Neuron (in vitro differentiated cells): ENCODE measurements at regions not wholly inside any gene's neighbourhood (a gene's known extent, or its start where the extent isn't known, plus 50 kb on each side); places are given as distances from the start of the nearest gene placed in this dataset.
"Not testable (repeated sequence)": the region's sequence is repeated elsewhere in the genome, so short reads cannot be mapped to it uniquely, and the experiment has no call there.

ENCODE experiments used
- H2AFZ ChIP-seq: one replicate; pipeline ENCODE4 v1.6.1; 2013; ENCODE audit warnings: low read depth, mild to moderate bottlenecking, inconsistent platforms, low read length, moderate library complexity
- H3K27me3 ChIP-seq: one replicate; pipeline ENCODE4 v1.6.1; 2013; ENCODE audit warnings: low read length; ENCODE audit not compliant: insufficient read depth
- H3K36me3 ChIP-seq: one replicate; pipeline ENCODE4 v1.6.1; 2013; ENCODE audit warnings: low read length; ENCODE audit not compliant: insufficient read depth
- H3K4me1 ChIP-seq: one replicate; pipeline ENCODE4 v1.6.1; 2013; ENCODE audit warnings: low read length; ENCODE audit not compliant: insufficient read depth
- H3K4me3 ChIP-seq: 2 replicates; pipeline ENCODE4 v1.5.1; 2013; ENCODE audit warnings: mild to moderate bottlenecking, low read length, moderate library complexity
- H3K9me3 ChIP-seq: one replicate; pipeline ENCODE4 v1.6.1; 2013; ENCODE audit warnings: low read length

GRCh38 chr5:112064271-112064701 is 307.3 kb upstream of the NREP start:
- no peaks in the 10 kb centered on the region for H3K9me3 ChIP-seq
- H3K36me3 ChIP-seq = no peaks in the 10 kb centered on the region
- H2AFZ ChIP-seq = no peak overlapping the region
- H3K4me1 ChIP-seq = no peaks in the 10 kb centered on the region
- H3K4me3 ChIP-seq = no peak overlapping the region
- H3K27me3 ChIP-seq = no peaks in the 10 kb centered on the region

- Histone ChIP-seq H3K4me3 (no peak overlapping the region), H3K27me3 (no peaks in the 10 kb centered on the region), H2AFZ (no peak overlapping the region), H3K9me3 (no peaks in the 10 kb centered on the region), H3K36me3 (no peaks in the 10 kb centered on the region), H3K4me1 (no peaks in the 10 kb centered on the region)
Observed at GRCh38 chr5:112063856-112064255, 306.9 kb upstream of the NREP start.

- H2AFZ ChIP-seq = no peak overlapping the region
- no peaks in the 10 kb centered on the region for H3K9me3 ChIP-seq
- no peaks in the 10 kb centered on the region for H3K27me3 ChIP-seq
- H3K36me3 ChIP-seq = no peaks in the 10 kb centered on the region
- no peak overlapping the region for H3K4me3 ChIP-seq
- H3K4me1 ChIP-seq = no peaks in the 10 kb centered on the region
Observed at GRCh38 chr5:112063191-112063590, 306.2 kb upstream of the NREP start.

GRCh38 chr5:112062181-112062580 is 305.2 kb upstream of the NREP start:
- no peaks in the 10 kb centered on the region for H3K36me3 ChIP-seq
- no peak overlapping the region for H2AFZ ChIP-seq
- no peaks in the 10 kb centered on the region for H3K27me3 ChIP-seq
- H3K9me3 ChIP-seq = no peaks in the 10 kb centered on the region
- H3K4me1 ChIP-seq = no peaks in the 10 kb centered on the region
- H3K4me3 ChIP-seq = no peak overlapping the region

- Histone ChIP-seq H2AFZ (no peak overlapping the region), H3K27me3 (no peaks in the 10 kb centered on the region), H3K9me3 (no peaks in the 10 kb centered on the region), H3K36me3 (no peaks in the 10 kb centered on the region), H3K4me3 (no peak overlapping the region), H3K4me1 (no peaks in the 10 kb centered on the region)
Observed at GRCh38 chr5:112061666-112062065, 304.7 kb upstream of the NREP start.

GRCh38 chr5:112059579-112060135 is 302.7 kb upstream of the NREP start:
- H3K4me1 ChIP-seq = no peaks in the 10 kb centered on the region
- no peaks in the 10 kb centered on the region for H3K27me3 ChIP-seq
- peaks cover 2% of the 10 kb centered on the region for H3K9me3 ChIP-seq
- H3K4me3 ChIP-seq = no peak overlapping the region
- H3K36me3 ChIP-seq = no peaks in the 10 kb centered on the region
- H2AFZ ChIP-seq = no peak overlapping the region

- Histone ChIP-seq H3K27me3 (no peaks in the 10 kb centered on the region), H3K4me1 (no peaks in the 10 kb centered on the region), H3K9me3 (no peaks in the 10 kb centered on the region)
Observed at GRCh38 chr5:112049738-112050137, 292.7 kb upstream of the NREP start.

GRCh38 chr5:112036206-112036605 is 279.2 kb upstream of the NREP start:
- Histone ChIP-seq H3K36me3 (no peaks in the 10 kb centered on the region), H3K4me1 (no peaks in the 10 kb centered on the region), H3K9me3 (no peaks in the 10 kb centered on the region), H3K4me3 (no peak overlapping the region), H2AFZ (no peak overlapping the region), H3K27me3 (no peaks in the 10 kb centered on the region)

More at GRCh38 chr5:112049738-112050137, 292.7 kb upstream of the NREP start:
- no peak overlapping the region for H3K4me3 ChIP-seq
- no peaks in the 10 kb centered on the region for H3K36me3 ChIP-seq
- H2AFZ ChIP-seq = no peak overlapping the region

- no peaks in the 10 kb centered on the region for H3K9me3 ChIP-seq
- H2AFZ ChIP-seq = no peak overlapping the region
- H3K4me3 ChIP-seq = no peak overlapping the region
- H3K36me3 ChIP-seq = no peaks in the 10 kb centered on the region
- H3K4me1 ChIP-seq = no peaks in the 10 kb centered on the region
- no peaks in the 10 kb centered on the region for H3K27me3 ChIP-seq
Observed at GRCh38 chr5:112034421-112034979, 277.5 kb upstream of the NREP start.

GRCh38 chr5:112026879-112027278 is 269.9 kb upstream of the NREP start:
- H3K4me1 ChIP-seq, H3K4me3 ChIP-seq, H3K9me3 ChIP-seq, H3K36me3 ChIP-seq, H3K27me3 ChIP-seq, H2AFZ ChIP-seq: not testable (repeated sequence)

- Histone ChIP-seq H3K4me1 (no peaks in the 10 kb centered on the region), H3K36me3 (no peaks in the 10 kb centered on the region), H3K4me3 (no peak overlapping the region), H3K9me3 (no peaks in the 10 kb centered on the region), H3K27me3 (no peaks in the 10 kb centered on the region), H2AFZ (no peak overlapping the region)
Observed at GRCh38 chr5:112025757-112026156, 268.8 kb upstream of the NREP start.

GRCh38 chr5:112024769-112025168 is 267.8 kb upstream of the NREP start:
- H3K4me3 ChIP-seq = no peak overlapping the region
- no peaks in the 10 kb centered on the region for H3K36me3 ChIP-seq
- no peaks in the 10 kb centered on the region for H3K9me3 ChIP-seq
- H3K4me1 ChIP-seq = no peaks in the 10 kb centered on the region
- no peaks in the 10 kb centered on the region for H3K27me3 ChIP-seq
- H2AFZ ChIP-seq = no peak overlapping the region

- no peaks in the 10 kb centered on the region for H3K27me3 ChIP-seq
- no peak overlapping the region for H3K4me3 ChIP-seq
- no peaks in the 10 kb centered on the region for H3K4me1 ChIP-seq
- no peaks in the 10 kb centered on the region for H3K36me3 ChIP-seq
- H2AFZ ChIP-seq = no peak overlapping the region
- H3K9me3 ChIP-seq = no peaks in the 10 kb centered on the region
Observed at GRCh38 chr5:112024221-112024620, 267.2 kb upstream of the NREP start.

- Histone ChIP-seq H3K36me3 (no peaks in the 10 kb centered on the region), H3K9me3 (no peaks in the 10 kb centered on the region), H2AFZ (no peak overlapping the region), H3K4me3 (no peak overlapping the region), H3K27me3 (no peaks in the 10 kb centered on the region), H3K4me1 (no peaks in the 10 kb centered on the region)
Observed at GRCh38 chr5:112023766-112024165, 266.8 kb upstream of the NREP start.
